ENCODE measurements at regions not wholly inside any gene's neighbourhood (a gene's known extent, or its start where the extent isn't known, plus 50 kb on each side); places are given as distances from the start of the nearest gene placed in this dataset.
A peak's percentile ranks its signal among the peaks of the same experiment; 100 is the strongest.
"Not testable (repeated sequence)": the region's sequence is repeated elsewhere in the genome, so short reads cannot be mapped to it uniquely, and the experiment has no call there.

DNA sequence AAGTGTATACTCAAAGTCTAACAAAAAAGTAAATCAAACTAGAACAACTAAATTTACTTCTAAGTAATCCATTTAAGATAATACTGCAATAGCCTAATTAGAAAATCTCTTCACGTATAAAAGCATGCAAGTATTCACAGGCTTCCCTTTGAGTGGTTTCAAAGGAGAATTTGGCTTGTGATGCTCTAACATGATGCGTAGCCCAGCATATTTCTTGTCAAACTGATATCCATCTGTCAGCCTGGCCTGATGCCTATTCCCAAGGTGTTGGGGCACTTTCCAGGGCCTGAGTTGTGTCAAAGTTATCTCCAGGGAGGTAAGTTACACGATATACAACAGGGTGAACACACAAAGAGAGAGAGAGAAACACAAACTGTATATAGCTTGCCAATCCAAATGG lies 287.0 kb upstream of the MAGEB18 start:
- peak in 1 of 3 donors; percentile 15 for DNase-seq

DNA sequence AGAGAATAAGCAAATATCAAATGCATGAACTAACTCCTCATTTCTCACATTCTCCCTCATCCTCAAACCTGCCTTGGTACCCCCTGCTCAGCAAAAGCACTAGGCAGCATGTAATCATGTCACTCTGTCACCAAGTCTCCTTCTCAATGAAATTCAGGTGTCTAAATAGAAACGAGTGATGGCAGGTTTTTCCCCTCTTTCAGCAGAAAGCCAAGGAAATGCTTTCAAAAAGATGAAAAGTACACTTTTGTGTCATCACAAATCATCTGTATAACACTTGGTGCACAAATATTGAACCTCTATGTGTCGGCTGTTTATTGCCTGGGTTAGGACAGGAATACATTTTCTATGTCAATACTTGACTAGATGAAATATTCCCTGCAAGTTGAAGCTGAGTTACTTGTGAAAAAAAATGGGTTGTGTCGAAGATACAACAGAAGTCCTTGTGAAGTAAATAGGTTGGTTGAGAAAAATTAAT lies 285.1 kb upstream of the MAGEB18 start:
- no peak for DNase-seq

DNA sequence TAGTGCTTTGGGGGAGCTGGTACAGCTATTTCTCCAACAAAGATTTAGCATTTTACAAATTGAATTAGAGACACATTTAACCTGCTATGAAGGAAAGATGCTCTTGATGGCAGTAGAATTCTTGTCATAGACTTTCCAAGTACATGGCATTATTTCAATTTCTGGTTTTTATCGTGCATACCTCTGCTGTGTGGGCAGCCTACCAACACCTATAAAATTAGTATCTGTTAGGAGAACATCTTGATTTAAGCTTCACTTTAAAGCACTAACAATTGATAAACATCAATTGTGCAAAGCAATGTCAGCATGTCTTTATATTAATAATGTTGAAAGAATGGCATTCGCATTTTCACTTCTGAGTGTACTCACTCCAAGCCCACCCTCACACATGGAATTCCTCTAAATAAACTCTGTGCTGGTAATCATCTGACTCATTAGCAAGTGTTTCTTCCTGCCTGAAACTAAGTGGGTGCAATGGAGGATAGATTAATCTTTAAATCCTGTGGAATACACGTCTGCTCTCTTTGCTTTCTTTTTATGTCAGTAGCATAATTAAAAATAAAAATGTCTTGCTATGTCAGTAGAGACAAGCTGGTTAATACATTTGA lies 279.8 kb upstream of the MAGEB18 start:
- DNase-seq: peak in 1 of 3 donors; percentile 7

DNA sequence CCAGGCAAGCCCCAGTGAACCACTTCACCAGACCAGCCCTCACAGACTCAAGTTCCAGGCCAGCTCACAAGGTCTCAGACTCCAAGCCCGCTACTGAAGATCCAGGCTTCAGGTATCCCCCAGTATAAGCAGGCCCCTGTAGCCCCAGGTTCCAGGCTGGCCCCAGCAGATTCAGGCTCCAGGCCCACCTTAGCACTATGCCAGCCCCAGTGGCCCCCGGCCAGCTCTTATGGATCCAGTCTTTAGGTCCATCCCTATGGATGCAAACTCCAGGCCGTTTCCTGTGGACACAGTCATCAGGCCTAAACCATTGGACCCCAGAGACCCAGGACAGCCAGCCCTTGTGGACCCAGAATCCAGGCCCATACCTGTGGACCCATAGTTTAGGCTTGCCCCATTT lies 277.8 kb upstream of the MAGEB18 start:
- no peak for DNase-seq

DNA sequence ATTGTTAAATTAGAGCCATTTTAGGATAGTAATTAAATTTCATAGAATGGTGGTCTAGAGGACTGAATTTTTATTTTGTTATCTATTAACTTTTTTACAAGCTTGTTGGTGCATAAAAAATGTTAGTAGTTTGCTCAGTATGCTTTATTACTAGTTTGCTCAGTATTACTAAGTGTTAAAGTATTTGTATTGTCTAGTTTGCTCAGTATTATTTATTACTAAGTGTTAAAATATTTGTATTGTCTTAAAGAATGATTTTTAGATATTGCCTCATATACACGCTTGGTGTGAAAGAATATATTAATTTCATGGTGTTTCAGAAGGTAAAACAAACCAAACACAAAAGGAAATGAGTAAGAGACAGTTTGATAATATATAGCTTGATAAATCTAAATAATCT lies 268.4 kb upstream of the MAGEB18 start:
- DNase-seq: no peak

DNA sequence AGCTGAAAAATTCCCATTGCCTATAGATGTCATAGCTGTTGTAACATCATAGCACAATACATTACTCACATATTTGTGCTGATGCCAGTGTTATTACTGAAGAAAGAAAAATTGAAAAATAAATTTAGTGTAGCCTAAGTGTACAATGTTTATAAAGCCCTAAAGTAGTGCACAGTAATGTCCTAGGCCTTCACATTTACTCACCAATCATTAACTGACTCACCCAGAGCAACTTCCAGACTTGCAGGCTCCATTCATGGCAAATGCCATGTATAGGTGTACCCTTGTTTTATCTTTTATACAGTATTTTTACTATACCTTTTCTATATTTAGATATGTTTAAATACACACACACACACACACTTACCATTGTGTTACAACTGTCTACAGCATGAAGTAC lies 265.4 kb upstream of the MAGEB18 start:
- no peak for DNase-seq

DNA sequence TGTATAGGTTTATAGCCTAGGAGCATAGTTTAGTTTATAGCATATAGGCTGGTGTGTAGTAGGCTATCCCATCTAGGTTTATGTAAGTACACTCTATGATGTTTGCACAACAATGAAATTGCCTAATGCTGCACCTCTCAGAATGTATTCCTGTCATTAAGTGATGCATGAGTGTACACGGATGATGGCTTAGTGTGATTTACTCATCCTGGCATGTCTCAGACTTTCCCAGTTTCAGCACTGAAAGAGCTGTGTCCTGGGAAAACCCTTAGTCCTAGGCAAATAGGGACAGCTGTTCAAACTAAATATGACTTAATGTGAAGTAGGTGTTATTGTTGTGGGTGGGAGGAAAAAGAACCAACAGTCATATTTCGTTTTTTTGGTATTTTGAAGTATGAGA lies 264.9 kb upstream of the MAGEB18 start:
- no peak for DNase-seq

DNA sequence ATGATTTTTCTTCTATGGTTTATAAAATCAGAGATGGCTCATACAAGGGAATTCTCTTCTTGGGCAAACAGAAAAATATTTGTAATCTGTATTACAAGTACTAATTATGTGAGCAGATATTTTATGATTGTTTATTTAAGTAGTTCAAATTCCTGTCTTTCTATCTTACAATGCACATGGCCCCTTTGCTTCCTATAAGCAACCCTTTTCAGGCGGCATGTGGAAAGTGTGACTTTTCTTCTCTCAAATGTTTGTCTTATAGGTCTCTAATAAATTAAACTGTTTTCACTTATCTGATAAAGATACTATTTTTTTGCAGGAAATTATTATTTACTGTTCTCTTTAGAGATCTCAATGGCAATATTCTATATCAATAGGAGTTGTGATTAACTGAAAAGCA lies 259.3 kb upstream of the MAGEB18 start:
- no peak for DNase-seq

DNA sequence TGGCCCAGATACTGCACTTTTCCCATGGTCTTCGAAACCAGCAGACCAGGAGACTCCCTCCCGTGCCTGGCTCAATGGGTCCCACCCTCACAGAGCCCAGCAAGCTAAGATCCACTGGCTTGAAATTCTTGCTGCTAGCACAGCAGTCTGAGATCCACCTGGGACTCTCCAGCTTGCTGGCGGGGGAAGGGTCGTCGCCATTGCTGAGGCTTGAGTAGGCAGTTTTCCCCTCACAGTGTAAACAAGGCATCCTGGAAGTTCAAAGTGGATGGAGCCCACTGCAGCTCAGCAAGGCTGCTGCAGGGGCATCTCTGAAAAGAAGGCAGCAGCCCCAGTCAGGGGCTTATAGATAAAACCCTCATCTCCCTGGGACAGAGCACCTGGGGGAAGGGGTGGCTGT lies 255.6 kb upstream of the MAGEB18 start:
- DNase-seq: not testable (repeated sequence)

DNA sequence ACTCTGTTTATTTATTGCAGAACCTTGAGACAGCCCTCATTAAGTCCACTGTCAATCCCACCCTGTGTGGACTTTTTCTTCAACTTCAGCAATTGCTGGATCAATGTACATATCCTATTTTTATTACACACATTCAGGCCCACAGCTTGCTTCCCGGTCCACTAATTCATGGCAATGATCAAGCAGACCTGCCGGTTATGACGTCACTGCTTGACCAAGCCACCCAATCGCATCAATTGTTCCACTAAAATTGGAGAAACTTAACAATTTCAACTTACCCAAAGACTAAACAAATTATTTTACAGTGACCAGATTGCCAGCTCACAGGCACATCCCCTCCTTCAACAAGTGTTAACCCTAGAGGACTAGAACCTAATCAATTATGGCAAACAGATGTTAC lies 240.4 kb upstream of the MAGEB18 start:
- no peak for DNase-seq

DNA sequence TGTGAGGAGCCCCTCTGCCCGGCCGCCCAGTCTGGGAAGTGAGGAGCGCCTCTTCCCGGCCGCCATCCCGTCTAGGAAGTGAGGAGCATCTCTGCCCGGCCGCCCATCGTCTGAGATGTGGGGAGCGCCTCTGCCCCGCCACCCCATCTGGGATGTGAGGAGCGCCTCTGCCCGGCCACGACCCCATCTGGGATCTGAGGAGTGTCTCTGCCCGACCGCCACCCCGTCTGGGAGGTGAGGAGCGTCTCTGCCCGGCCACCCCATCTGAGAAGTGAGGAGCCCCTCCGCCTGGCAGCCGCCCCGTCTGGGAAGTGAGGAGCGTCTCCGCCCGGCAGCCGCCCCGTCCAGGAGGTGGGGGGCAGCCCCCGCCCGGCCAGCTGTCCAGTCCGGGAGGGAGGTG lies 232.4 kb upstream of the MAGEB18 start:
- not testable (repeated sequence) for DNase-seq

DNA sequence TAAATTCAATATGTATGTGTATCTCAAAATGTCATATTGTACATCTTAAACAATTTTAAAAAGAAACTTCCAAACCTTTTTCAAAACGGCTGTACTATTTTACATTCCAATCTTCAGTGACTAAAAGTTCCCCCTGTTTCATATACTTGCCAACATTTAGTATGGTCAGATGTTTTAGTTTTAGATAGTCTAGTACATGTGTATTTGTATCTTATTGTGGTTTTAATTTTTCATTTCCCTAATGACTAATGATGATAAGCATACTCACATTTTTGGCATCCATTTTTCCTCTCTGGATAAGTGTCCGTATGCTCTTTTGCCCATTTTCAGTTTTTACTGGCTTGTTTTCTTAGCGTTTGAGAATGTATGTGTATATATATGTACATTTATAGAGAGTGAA lies 212.2 kb upstream of the MAGEB18 start:
- peak; percentile 6 to 26 (median 7) for DNase-seq

DNA sequence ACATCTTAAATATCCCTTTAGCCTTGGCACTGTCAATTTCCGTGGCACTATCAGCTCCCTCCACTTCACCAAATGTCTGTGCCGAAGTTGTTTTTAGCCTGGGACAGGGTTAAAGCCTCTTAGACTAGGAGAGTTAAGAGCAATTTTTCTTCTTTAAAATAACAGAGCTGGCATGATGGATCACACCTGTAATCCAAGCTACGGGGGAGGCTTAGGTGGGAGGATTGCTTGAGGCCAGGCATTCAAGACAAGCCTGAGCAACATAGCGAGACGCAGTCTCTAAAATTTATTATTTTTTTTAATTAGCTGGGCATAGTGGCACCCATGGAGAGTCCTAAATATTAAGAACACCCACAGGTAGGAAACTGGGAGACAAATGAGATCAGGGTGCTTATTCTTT lies 209.8 kb upstream of the MAGEB18 start:
- no peak for DNase-seq

DNA sequence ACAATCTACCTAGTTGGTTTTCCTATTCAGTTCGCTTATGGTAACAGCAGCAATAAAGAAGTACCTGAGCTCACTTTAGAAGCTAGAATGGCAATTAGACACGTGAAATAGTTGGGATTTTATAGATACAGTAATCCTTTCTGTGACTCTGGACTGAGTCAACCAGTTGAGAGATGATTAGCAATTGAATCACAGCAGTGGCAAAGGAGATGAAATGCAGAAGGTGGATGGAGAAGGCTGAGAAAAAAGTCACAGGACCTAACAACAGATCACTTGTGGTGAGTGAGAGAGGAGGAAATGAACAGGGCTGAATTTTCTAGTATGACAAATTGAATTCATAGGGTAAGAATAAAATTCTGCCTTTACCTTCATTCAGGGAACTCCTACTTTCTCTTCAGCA lies 197.1 kb upstream of the MAGEB18 start:
- DNase-seq: peak in 1 of 3 donors; percentile 17

DNA sequence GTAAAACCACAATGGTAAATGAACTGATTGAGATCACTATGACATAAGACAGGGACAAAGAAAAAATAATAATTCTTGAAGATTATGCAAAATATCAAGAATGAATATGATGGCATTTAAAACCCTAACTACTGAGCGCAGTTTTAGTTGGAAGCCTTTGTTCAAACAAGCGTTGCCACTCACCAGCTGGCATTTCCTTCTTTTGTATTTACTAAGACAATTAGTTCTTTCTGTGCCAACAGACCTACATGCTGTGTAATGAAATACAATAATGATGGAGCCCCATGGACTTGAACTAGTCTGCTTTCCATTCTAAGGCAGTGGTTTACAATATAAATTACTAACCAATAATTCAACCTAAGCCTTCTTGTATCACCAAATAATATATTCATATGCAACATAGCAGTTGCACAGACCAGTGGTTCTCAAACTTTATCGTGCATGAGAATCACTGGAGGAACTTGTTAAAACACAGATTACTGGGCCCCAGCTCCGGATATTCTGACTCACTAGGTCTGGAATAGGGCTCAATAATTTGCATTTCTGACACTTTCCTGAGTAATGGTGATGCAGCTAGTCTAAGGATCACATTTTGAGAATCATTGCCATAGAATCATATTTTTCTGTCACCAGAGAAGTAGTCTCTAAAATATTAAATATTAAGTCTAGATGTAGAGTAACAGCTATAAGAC lies 196.4 kb upstream of the MAGEB18 start:
- no peak for DNase-seq

DNA sequence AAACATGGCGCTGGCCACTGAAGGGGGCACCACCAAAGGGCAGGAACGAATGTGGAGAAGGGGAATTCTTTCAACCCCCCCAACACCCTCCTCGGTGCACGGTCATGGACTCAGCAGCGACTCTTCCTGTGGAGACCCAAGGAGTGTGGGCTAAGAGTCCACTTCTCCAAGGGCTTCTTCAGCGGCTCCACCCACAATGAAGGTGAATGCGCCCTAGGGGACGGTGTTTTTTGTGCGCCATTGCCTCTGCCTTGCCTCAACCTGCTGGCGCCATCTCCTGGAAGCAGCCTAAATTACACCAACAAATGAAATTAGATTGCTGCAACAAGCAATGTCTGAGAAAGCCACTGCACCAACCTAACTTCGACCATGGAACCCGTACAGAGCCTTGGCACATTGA lies 169.2 kb upstream of the MAGEB18 start:
- no peak for DNase-seq

DNA sequence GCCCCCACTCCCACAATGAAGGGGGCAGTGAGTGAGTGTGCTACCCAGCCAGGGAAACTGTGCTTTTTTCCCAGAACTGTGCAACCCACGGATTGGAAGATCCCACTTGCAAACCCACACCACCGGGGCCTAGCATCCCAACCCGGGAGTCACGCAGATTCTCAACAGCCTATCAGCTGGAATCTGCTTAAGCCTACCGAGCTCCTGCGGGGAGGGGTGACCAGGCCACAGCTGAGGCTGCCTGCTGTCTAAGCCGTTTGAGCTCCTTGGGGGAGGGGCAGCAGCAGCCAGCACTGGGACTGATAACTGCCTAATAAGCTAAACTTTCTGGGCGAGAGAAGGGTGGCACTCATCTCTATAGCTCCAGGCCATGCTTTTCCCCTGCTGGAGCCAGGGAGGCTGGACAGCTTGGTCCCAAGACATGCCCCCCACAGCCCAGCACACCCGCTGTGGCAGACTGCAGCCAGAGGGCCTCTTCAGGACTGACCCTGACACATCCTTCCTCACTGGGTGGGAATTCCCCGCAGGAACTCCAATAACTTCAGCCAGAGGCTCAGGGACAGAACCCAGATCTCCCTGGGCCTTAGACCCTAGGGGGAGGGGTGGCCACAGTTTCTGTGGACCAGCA lies 161.3 kb upstream of the MAGEB18 start:
- no peak for DNase-seq

DNA sequence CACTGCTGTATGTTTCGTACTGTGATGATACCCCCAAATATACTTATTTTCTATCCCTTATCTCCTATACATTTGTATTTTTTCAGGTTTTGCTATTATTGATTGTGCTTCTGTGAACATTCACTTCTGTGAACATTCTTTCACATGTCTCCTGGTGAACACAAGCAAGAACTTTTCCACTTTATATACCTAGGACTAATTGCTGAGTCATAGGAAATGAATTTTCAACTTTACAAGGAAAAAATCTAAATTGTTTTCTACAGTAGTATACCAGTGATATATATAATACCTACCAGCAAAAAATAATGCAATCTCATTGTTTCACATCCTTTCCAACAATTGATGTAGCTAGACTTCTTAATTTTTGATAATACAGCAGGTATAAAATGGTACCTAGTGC lies 139.5 kb upstream of the MAGEB18 start:
- no peak for DNase-seq

DNA sequence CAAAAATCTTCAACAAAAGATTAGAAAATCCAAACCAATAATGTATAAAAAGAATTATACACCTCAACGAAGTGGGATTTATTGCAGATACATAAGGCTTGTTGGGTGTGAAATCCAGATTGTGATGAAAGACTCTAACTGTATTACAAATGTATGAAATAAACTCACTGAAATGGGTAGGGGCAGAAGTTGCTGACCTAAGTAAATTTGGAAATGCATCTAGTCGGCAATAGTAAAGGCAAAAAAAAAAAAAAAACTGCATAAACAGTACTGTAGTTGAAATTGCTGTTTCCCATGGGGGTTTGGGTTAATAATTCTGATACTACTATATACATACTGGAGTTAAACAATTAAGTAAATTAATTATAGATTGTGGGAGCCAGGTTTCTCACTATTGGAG lies 130.7 kb upstream of the MAGEB18 start:
- DNase-seq: no peak

DNA sequence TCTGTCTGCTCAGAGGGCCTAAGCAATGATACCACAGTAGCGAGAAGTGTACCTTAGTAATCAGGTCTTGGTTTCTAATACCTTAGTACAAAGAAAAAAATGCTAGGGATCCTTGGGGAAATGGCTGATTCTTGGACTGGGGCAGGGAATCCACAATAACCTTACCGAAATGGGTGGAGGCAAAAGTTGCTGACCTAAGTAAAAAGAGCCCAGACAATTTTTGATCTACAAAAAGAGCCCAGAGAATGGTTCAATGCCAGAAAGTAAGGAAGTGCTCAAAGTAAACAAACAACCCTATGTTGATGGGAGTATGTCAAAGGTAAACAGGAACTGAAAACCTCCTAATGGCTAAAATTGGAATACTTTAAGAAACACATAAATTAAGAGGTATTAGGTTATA lies 130.1 kb upstream of the MAGEB18 start:
- DNase-seq: no peak

DNA sequence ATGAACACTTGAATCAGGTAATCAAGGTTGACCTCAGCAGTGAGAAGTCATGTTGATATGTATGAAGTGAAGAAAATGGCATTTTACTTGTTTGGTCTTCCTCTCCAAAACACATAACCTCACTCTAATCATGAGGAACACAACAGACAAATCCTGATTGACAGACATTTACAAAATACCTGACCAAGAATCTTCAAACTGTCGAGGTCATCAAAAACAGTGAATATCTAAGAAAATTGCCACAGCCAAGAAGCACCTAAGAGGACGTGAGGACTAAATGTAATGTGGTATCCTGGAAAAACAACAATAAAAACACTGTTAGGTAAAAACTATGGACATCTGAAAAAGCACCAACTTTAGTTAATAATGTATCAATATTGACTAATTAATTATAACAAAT lies 129.5 kb upstream of the MAGEB18 start:
- DNase-seq: no peak

DNA sequence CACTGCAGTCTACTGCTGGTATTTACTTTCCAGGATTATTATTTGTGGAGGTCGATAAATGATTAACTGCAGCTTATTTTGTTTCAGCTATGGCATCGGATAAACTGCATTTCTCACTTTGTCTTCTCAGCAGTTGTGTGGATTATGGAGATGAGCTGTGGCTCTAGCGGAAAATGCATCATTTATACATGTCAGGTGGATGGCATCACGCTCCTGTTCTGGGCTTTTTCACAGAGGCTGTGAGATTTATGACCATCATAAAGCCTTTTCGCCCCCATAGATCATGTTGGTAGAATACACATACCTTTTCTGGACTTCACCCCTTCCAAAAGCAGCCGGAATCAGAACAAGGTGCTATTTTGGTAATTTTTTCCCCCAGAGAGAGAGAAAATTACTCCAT lies 118.8 kb upstream of the MAGEB18 start:
- no peak for DNase-seq

DNA sequence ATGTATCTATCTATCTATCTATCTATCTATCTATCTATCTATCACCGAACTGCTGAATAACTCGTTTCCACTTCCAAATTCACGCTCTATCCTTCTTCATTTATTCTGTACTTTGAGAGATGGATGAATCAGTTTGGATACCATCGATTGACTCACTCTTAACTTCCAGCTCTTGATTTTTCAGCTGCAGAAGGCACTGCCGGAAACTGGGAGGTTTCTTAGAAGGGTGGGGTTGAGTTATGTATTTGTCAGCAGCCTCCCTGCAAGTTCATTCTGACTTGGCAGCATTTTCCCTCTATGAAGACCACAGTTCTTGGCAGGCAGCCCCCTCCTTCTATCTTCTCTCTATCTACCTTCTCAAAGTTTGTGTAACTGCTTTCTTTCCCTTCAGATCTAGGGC lies 112.0 kb upstream of the MAGEB18 start:
- DNase-seq: no peak
